SU-DHL-6 (cell line): ENCODE measurements at regions not wholly inside any gene's neighbourhood (a gene's known extent, or its start where the extent isn't known, plus 50 kb on each side); places are given as distances from the start of the nearest gene placed in this dataset.

ENCODE experiments used
- CTCF ChIP-seq: fragments of 200-600 bp; sonication (generic); IDR thresholded peaks from one replicate; pipeline ENCODE4 v1.5.1; 2017; ENCODE audit warnings: antibody characterized with exemption, mild to moderate bottlenecking, low read length, moderate library complexity; ENCODE audit not compliant: insufficient read depth, poor library complexity, severe bottlenecking
- EZH2phosphoT487 ChIP-seq: fragments of 200-600 bp; sonication (generic), shearing (Covaris generic); conservative IDR thresholded peaks from 2 replicates; pipeline ENCODE4 v1.6.1; 2018; ENCODE audit warnings: mild to moderate bottlenecking, antibody characterized with exemption, low read length, moderate library complexity, mixed read lengths

GRCh38 chr2:67948506-67948905 is 114.3 kb downstream of the C1D start:
- TF ChIP-seq CTCF (no peak), EZH2phosphoT487 (no peak)
